Endothelial cell of umbilical vein (primary cell): ENCODE measurements at regions not wholly inside any gene's neighbourhood (a gene's known extent, or its start where the extent isn't known, plus 50 kb on each side); places are given as distances from the start of the nearest gene placed in this dataset.

ENCODE experiments used
- BruUV-seq: library from RNA; stranded (reverse); fragments of 400-500 nt; replicated peaks from 2 replicates; lab custom pipeline; 2021; lab: Mats Ljungman, UMichigan
- CTCF ChIA-PET: fragments of 300-600, 350-600 bp; sonication (Branson Sonifier 250); formaldehyde crosslinking; loops from one replicate; lab custom pipeline; 2021; ENCODE audit warnings: antibody characterized with exemption, inconsistent platforms; lab: Charles Lee
- POLR2A ChIA-PET: fragments of 300-600, 350-600 bp; sonication (Branson Sonifier 250); formaldehyde crosslinking; loops from one replicate; lab custom pipeline; 2021; ENCODE audit warnings: antibody characterized with exemption, inconsistent platforms; lab: Charles Lee
- DNase-seq: peaks from one replicate; pipeline ENCODE4 v3.0.0-alpha.2; 2011; ENCODE audit warnings: low read depth, low spot score
- FAIRE-seq: peaks from 2 replicates; lab custom pipeline; 2011; peaks lifted over from hg19 to GRCh38; lab: Jason Lieb, UNC
- H2AFZ ChIP-seq: 2 replicates; pipeline ENCODE4 v1.6.0; 2012; ENCODE audit warnings: low read depth, low read length, control low read depth, inconsistent platforms
- H3K27ac ChIP-seq: 2 replicates; pipeline ENCODE4 v1.5.1; 2011; ENCODE audit warnings: low read depth, mild to moderate bottlenecking, control low read depth, low read length, moderate library complexity; ENCODE audit not compliant: insufficient read depth
- H3K27me3 ChIP-seq, 2 experiments: 2 replicates each; pipeline versions ENCODE4 v1.6.0 to v1.6.1; 2011; ENCODE audit warnings: low read length in 2 of 2, mixed read lengths in 1 of 2; ENCODE audit not compliant: control insufficient read depth in 2 of 2, insufficient read depth in 2 of 2
- H3K36me3 ChIP-seq, 2 experiments: 2 replicates in 1 of 2; 3 replicates in 1 of 2; pipeline ENCODE4 v1.5.1; 2011; ENCODE audit warnings: low read length in 2 of 2, mild to moderate bottlenecking in 1 of 2, moderate library complexity in 1 of 2; ENCODE audit not compliant: control insufficient read depth in 2 of 2, insufficient read depth in 2 of 2; ENCODE audit errors: extremely low read depth in 1 of 2
- H3K4me1 ChIP-seq: 3 replicates; pipeline ENCODE4 v1.5.1; 2011; ENCODE audit warnings: mild to moderate bottlenecking, low read length; ENCODE audit not compliant: control insufficient read depth, insufficient read depth; ENCODE audit errors: extremely low read depth
- H3K4me2 ChIP-seq: 2 replicates; pipeline ENCODE4 v1.6.1; 2011; ENCODE audit warnings: low read length, control low read depth, mixed read lengths; ENCODE audit not compliant: insufficient read depth
- H3K4me3 ChIP-seq, 3 experiments: fragments of 200-600 bp in 1 of 3; sonication (generic), shearing (Covaris generic) in 1 of 3; replicated peaks in 1 of 3; 2 replicates each; pipeline ENCODE4 v1.5.1; 2011 to 2016; ENCODE audit warnings: control low read depth in 3 of 3, low read length in 3 of 3, mild to moderate bottlenecking in 2 of 3, inconsistent platforms in 1 of 3, low read depth in 1 of 3, moderate library complexity in 1 of 3; ENCODE audit not compliant: insufficient read depth in 1 of 3
- H3K79me2 ChIP-seq: 2 replicates; pipeline ENCODE4 v1.6.0; 2012; ENCODE audit warnings: low read length, inconsistent platforms; ENCODE audit not compliant: control insufficient read depth, insufficient read depth
- H3K9ac ChIP-seq: replicated peaks from 2 replicates; pipeline ENCODE3; 2011; ENCODE audit warnings: low read length, control low read depth; ENCODE audit not compliant: insufficient read depth; ENCODE audit errors: extremely low read depth
- H3K9me1 ChIP-seq: replicated peaks from 3 replicates; pipeline ENCODE4 v1.6.0; 2011; ENCODE audit warnings: mild to moderate bottlenecking, low read length; ENCODE audit not compliant: control insufficient read depth, insufficient read depth; ENCODE audit errors: extremely low read depth
- H3K9me3 ChIP-seq: replicated peaks from 2 replicates; pipeline ENCODE4 v1.5.1; 2012; ENCODE audit warnings: low read length, inconsistent platforms; ENCODE audit not compliant: control insufficient read depth, insufficient read depth
- H4K20me1 ChIP-seq: replicated peaks from 2 replicates; pipeline ENCODE3; 2011; ENCODE audit warnings: mild to moderate bottlenecking, low read length; ENCODE audit not compliant: control insufficient read depth, insufficient read depth; ENCODE audit errors: extremely low read depth
- CTCF ChIP-seq, 2 donors: IDR thresholded peaks; 1 replicate in 1 of 2; 2 replicates in 1 of 2; pipeline ENCODE4 v1.5.1; 2011; ENCODE audit warnings: low read length in 2 of 2, mild to moderate bottlenecking in 2 of 2, moderate library complexity in 2 of 2, control low read depth in 1 of 2, inconsistent platforms in 1 of 2, low read depth in 1 of 2; ENCODE audit not compliant: insufficient read depth in 1 of 2; ENCODE audit errors: extremely low read depth in 1 of 2
- EZH2 ChIP-seq: IDR thresholded peaks from 2 replicates; pipeline ENCODE4 v1.6.1; 2012; ENCODE audit warnings: borderline replicate concordance, low read depth, mild to moderate bottlenecking, moderate library complexity, low read length, inconsistent platforms; ENCODE audit not compliant: severe bottlenecking
- FOS ChIP-seq: IDR thresholded peaks from 2 replicates; pipeline ENCODE4 v1.6.1; 2011; ENCODE audit warnings: mild to moderate bottlenecking, low read length, moderate library complexity, borderline replicate concordance; ENCODE audit not compliant: insufficient read depth
- GATA2 ChIP-seq: IDR thresholded peaks from 2 replicates; pipeline ENCODE4 v1.7.0; 2011; ENCODE audit warnings: low read depth, mild to moderate bottlenecking, moderate library complexity, mixed read lengths, low read length; ENCODE audit not compliant: insufficient read length, insufficient read depth
- JUN ChIP-seq: IDR thresholded peaks from 2 replicates; pipeline ENCODE4 v1.6.1; 2011; ENCODE audit warnings: borderline replicate concordance, low read depth; ENCODE audit not compliant: insufficient read length, insufficient read depth
- MYC ChIP-seq: IDR thresholded peaks from one replicate; pipeline ENCODE4 v1.6.1; 2011; ENCODE audit warnings: mild to moderate bottlenecking, low read depth, low read length
- POLR2A ChIP-seq: IDR thresholded peaks from 2 replicates; pipeline ENCODE4 v1.6.1; 2012; ENCODE audit warnings: low read depth, mild to moderate bottlenecking, control low read depth, low read length
- POLR2AphosphoS5 ChIP-seq: IDR thresholded peaks from 2 replicates; pipeline ENCODE4 v1.6.1; 2012; ENCODE audit warnings: low read depth, mild to moderate bottlenecking, control low read depth, low read length, moderate library complexity; ENCODE audit not compliant: insufficient read depth
- dilution Hi-C: fragments of 300-500 bp; cut with MboI; formaldehyde crosslinking; loops from one replicate; pipeline ENCODE4 v1.15.0; 2019; ENCODE audit warnings: low sequenced_read_pairs; ENCODE audit not compliant: extremely low pct_ligation_motif_present
- intact Hi-C: fragments of 100-400 bp; cut with micrococcal nuclease; formaldehyde crosslinking; loops from one replicate; pipeline ENCODE4 v1.10.0; 2022
- TF ChIP-seq, protein P1 (sequence below): IDR thresholded peaks from 2 replicates; pipeline ENCODE4 v1.6.1; 2011; ENCODE audit not compliant: insufficient read depth, insufficient read length

DNA sequence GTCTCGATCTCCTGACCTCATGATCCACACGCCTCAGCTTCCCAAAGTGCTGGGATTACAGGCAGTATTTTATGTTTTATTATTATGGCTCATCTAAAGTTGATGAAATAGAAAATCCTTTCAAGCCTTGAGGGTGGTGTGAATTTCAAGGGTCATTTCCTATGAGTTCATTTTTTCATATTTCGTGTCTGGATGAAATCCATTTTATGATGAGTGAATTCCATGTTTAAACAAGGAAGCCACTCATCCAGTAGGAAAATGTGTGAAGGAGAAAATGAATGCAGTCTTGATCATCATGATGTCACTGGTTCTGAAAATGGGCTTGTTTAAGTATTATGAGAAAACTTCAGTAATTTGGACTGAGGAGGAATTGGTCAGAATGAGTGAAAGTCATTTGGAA, 74.6 kb upstream of the ZSWIM6 start:
- H3K4me3 ChIP-seq = no peak overlapping the region
- CTCF ChIA-PET = no interaction called here
- H3K4me1 ChIP-seq = peaks cover 3% of the 10 kb centered on the region
- H3K27ac ChIP-seq = no peak overlapping the region
- BruUV-seq = no TSS peak
- intact Hi-C loops (no loop called here), dilution Hi-C loops (no loop called here)
- H2AFZ ChIP-seq = no peak overlapping the region
- TF ChIP-seq JUN (no peak), EZH2 (no peak), POLR2A (no peak)
- no peak overlapping the region for H3K4me2 ChIP-seq
- no peaks in the 10 kb centered on the region for H4K20me1 ChIP-seq
- POLR2A ChIA-PET = no interaction called here
- DNase-seq = no peak
- H3K79me2 ChIP-seq = no peaks in the 10 kb centered on the region
- no peaks in the 10 kb centered on the region for H3K9me3 ChIP-seq
- H3K9me1 ChIP-seq = no peaks in the 10 kb centered on the region
- no peak overlapping the region for H3K9ac ChIP-seq
- H3K36me3 ChIP-seq = no peaks in the 10 kb centered on the region
- no peak for FAIRE-seq
- H3K27me3 ChIP-seq = no peaks in the 10 kb centered on the region

DNA sequence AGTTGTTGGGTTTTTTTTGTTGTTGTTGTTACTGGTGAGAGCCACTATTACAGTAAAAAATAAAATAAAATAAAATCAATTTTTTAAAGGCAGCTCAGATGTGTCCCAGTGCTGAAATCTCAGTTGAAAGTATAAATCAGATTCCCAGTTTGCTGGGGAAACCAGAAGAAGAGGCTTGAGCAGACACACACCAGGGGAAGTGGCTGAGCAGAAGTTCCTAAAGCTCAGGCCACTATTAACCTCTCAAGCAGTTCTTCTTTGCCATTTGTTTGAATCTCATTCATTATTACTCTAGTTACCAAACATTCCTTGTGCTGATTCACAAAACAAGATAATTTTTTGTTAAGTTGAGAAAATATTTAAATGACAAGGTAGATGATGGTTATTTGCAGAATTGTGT, 70.9 kb upstream of the ZSWIM6 start:
- FAIRE-seq (no peak), DNase-seq (no peak)
- H3K9me3 ChIP-seq = no peaks in the 10 kb centered on the region
- H3K79me2 ChIP-seq = no peaks in the 10 kb centered on the region
- no peaks in the 10 kb centered on the region for H3K27me3 ChIP-seq
- no peak overlapping the region for H3K9ac ChIP-seq
- POLR2A ChIA-PET = no interaction called here
- H3K4me3 ChIP-seq = no peak overlapping the region
- BruUV-seq = no TSS peak
- H3K9me1 ChIP-seq = no peaks in the 10 kb centered on the region
- no peak overlapping the region for H3K4me2 ChIP-seq
- H4K20me1 ChIP-seq = no peaks in the 10 kb centered on the region
- H3K36me3 ChIP-seq = no peaks in the 10 kb centered on the region
- TF ChIP-seq POLR2A = no peak
- TF ChIP-seq EZH2 = no peak
- TF ChIP-seq CTCF (IDR thresholded peaks at IDR 0.05; ENCODE audit: extremely low read depth in 1 of 2, insufficient read depth in 1 of 2, low read depth in 1 of 2, low read length in 2 of 2) = no peak
- TF ChIP-seq FOS = no peak
- TF ChIP-seq, protein P1, sequence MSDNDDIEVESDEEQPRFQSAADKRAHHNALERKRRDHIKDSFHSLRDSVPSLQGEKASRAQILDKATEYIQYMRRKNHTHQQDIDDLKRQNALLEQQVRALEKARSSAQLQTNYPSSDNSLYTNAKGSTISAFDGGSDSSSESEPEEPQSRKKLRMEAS = no peak
- TF ChIP-seq POLR2AphosphoS5 = no peak
- TF ChIP-seq GATA2 = no peak
- no peak for TF ChIP-seq MYC
- no peak for TF ChIP-seq JUN
- intact Hi-C loops = loop anchor here (5.0 kb wide), 2 partner anchors 79 to 94 kb away; no protein-coding TSS in a partner anchor
- dilution Hi-C loops = no loop called here
- CTCF ChIA-PET = interaction anchor here (1.3 kb wide), 1 partner anchor 10 kb away, joined by 3 read pairs; no protein-coding TSS in a partner anchor
- no peak overlapping the region for H3K27ac ChIP-seq
- H3K4me1 ChIP-seq = peaks cover 31% of the 10 kb centered on the region
- no peak overlapping the region for H2AFZ ChIP-seq
